Esophagus squamous epithelium (tissue), 4 donors: ENCODE measurements at regions not wholly inside any gene's neighbourhood (a gene's known extent, or its start where the extent isn't known, plus 50 kb on each side); places are given as distances from the start of the nearest gene placed in this dataset.

Experiments used
- POLR2A ChIP-seq, 4 donors: fragments of 450-650 bp; IDR thresholded peaks; one replicate each; pipeline ENCODE4 v1.6.1; 2017; ENCODE audit warnings: antibody characterized with exemption in 4 of 4, mild to moderate bottlenecking in 4 of 4, moderate library complexity in 3 of 4
- TF ChIP-seq, protein P1 (sequence below), 6 experiments: fragments of 450-650 bp in 4 of 6; fragments of 200-600 bp in 2 of 6; sonication (generic) in 2 of 6; IDR thresholded peaks; one replicate each; pipeline ENCODE4 v1.5.1; 2016 to 2019; ENCODE audit warnings: antibody characterized with exemption in 6 of 6, mild to moderate bottlenecking in 4 of 6, moderate library complexity in 4 of 6

DNA sequence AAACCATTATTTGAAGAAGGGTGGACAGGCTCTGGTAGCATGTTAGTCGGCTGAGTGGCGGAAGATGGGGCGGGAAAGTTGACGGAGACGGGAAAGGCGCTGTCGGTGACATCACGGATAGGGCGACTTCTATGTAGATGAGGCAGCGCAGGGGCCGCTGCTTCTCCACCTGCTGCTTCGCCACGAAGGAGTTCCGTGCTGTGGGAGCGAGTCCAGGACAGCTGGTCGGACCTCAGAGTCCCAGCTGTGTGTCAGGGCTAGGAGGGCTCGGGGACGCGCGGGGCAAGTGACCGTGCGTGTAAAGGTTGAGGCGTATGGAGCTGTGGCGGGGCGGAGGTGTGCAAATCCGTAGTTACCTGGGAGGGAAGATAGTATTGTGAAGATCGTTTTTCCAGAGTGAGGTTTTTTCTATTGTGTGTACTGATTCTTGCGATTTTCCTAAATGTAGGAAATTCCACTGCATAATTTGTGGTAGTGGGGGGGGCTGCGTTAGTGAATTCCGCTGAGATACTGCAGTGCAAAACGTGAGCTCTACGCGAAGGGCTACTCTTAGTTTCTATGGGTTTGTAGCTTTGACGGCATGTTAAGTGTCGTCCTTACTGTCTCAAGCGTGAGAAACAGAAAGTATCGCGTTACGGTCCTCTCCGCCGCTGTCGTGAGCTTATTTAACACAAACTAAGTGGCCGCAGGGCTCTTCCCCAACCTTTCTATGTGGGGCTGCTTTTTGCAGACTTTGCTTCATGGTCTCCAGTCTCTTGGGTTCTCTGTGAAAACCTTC is 111.2 kb upstream of the NBPF11 start:
- TF ChIP-seq, protein P1, sequence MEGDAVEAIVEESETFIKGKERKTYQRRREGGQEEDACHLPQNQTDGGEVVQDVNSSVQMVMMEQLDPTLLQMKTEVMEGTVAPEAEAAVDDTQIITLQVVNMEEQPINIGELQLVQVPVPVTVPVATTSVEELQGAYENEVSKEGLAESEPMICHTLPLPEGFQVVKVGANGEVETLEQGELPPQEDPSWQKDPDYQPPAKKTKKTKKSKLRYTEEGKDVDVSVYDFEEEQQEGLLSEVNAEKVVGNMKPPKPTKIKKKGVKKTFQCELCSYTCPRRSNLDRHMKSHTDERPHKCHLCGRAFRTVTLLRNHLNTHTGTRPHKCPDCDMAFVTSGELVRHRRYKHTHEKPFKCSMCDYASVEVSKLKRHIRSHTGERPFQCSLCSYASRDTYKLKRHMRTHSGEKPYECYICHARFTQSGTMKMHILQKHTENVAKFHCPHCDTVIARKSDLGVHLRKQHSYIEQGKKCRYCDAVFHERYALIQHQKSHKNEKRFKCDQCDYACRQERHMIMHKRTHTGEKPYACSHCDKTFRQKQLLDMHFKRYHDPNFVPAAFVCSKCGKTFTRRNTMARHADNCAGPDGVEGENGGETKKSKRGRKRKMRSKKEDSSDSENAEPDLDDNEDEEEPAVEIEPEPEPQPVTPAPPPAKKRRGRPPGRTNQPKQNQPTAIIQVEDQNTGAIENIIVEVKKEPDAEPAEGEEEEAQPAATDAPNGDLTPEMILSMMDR (IDR thresholded peaks at IDR 0.05), result no peak
- TF ChIP-seq POLR2A (IDR thresholded peaks at IDR 0.05), result peak in 3 of 4 donors; percentile 8 to 81 (median 76)
